ENCODE measurements at regions not wholly inside any gene's neighbourhood (a gene's known extent, or its start where the extent isn't known, plus 50 kb on each side); places are given as distances from the start of the nearest gene placed in this dataset.

GRCh38 chr10:124220971-124221355, 127.6 kb upstream of the CHST15 start (continued):
- TF ChIP-seq JUNB (IDR thresholded peaks at IDR 0.05; ENCODE audit: unreplicated experiment): no peak

- DNase-seq (ENCODE audit: low spot score) (no peak), ATAC-seq (no peak)
- peak overlapping the region; percentile 47; the same call in 1 of the 2 replicates for H2AFZ ChIP-seq
- H3F3A ChIP-seq (replicated peaks; ENCODE audit: low read depth): no peaks in the 10 kb centered on the region
- no peak overlapping the region for H3K4me3 ChIP-seq
- H3K27me3 ChIP-seq (ENCODE audit: insufficient read depth): no peaks in the 10 kb centered on the region
- no peak overlapping the region for H3K27ac Mint-ChIP-seq
- no peaks in the 10 kb centered on the region for H3K9me2 ChIP-seq (ENCODE audit: insufficient read depth)
- no peaks in the 10 kb centered on the region for H4K20me1 ChIP-seq (replicated peaks; ENCODE audit: insufficient read depth)
- H3K27ac ChIP-seq (ENCODE audit: low read depth): no peak overlapping the region
- peaks cover 14% of the 10 kb centered on the region for H3K4me1 Mint-ChIP-seq
- peaks cover 13% of the 10 kb centered on the region for H3K4me1 ChIP-seq (ENCODE audit: insufficient read depth)
- no peak overlapping the region for H3K4me2 ChIP-seq
- no peaks in the 10 kb centered on the region for H3K79me2 ChIP-seq (replicated peaks; ENCODE audit: insufficient read depth)
- H3K27me3 Mint-ChIP-seq (ENCODE audit: insufficient read depth, low read depth, poor library complexity): peaks cover 18% of the 10 kb centered on the region
- no peak overlapping the region for H3K4me3 Mint-ChIP-seq
- H3K36me3 Mint-ChIP-seq (ENCODE audit: low read depth): no peaks in the 10 kb centered on the region; the same call in 2 of the 3 replicates
- no peaks in the 10 kb centered on the region for H3K9me3 Mint-ChIP-seq
- TF ChIP-seq POLR2AphosphoS5 (IDR thresholded peaks at IDR 0.05; ENCODE audit: low read depth) (no peak), ZNF331 (CRISPR knock-in tag; IDR thresholded peaks at IDR 0.05; ENCODE audit: low read depth) (no peak), EZH2phosphoT487 (IDR thresholded peaks at IDR 0.05; ENCODE audit: unreplicated experiment) (no peak), NANOG (IDR thresholded peaks at IDR 0.05; ENCODE audit: borderline replicate concordance) (no peak), CREB1 (CRISPR knock-in tag; IDR thresholded peaks at IDR 0.05; ENCODE audit: low read depth) (no peak)
- no peaks in the 10 kb centered on the region for H3K36me3 ChIP-seq (ENCODE audit: insufficient read depth)
Measured at GRCh38 chr10:124220547-124220946, 127.1 kb upstream of the CHST15 start.

- Mint-ChIP-seq H3K27ac (no peak overlapping the region), H3K4me1 (peaks cover 14% of the 10 kb centered on the region), H3K9me3 (no peaks in the 10 kb centered on the region), H3K36me3 (ENCODE audit: low read depth) (no peaks in the 10 kb centered on the region; the same call in 2 of the 3 replicates), H3K4me3 (no peak overlapping the region), H3K27me3 (ENCODE audit: insufficient read depth, low read depth, poor library complexity) (peaks cover 18% of the 10 kb centered on the region)
- no peak overlapping the region for H3K4me2 ChIP-seq
- H3K4me1 ChIP-seq (ENCODE audit: insufficient read depth): peaks cover 13% of the 10 kb centered on the region
- no peak for ATAC-seq
- no peaks in the 10 kb centered on the region for H3F3A ChIP-seq (replicated peaks; ENCODE audit: low read depth)
- H4K20me1 ChIP-seq (replicated peaks; ENCODE audit: insufficient read depth): no peaks in the 10 kb centered on the region
- no peaks in the 10 kb centered on the region for H3K36me3 ChIP-seq (ENCODE audit: insufficient read depth)
- no peaks in the 10 kb centered on the region for H3K9me2 ChIP-seq (ENCODE audit: insufficient read depth)
- H3K4me3 ChIP-seq: no peak overlapping the region
- no peak overlapping the region for H2AFZ ChIP-seq
- DNase-seq (ENCODE audit: low spot score): no peak
- no peak overlapping the region for H3K27ac ChIP-seq (ENCODE audit: low read depth)
- H3K27me3 ChIP-seq (ENCODE audit: insufficient read depth): no peaks in the 10 kb centered on the region
- H3K79me2 ChIP-seq (replicated peaks; ENCODE audit: insufficient read depth): no peaks in the 10 kb centered on the region
- TF ChIP-seq ZNF462 (CRISPR knock-in tag; IDR thresholded peaks at IDR 0.05): no peak
- no peak for TF ChIP-seq CREB1 (CRISPR knock-in tag; IDR thresholded peaks at IDR 0.05; ENCODE audit: low read depth)
- no peak for TF ChIP-seq ZNF114 (CRISPR knock-in tag; IDR thresholded peaks at IDR 0.05)
- no peak for TF ChIP-seq POLR2AphosphoS5 (IDR thresholded peaks at IDR 0.05; ENCODE audit: low read depth)
- no peak for TF ChIP-seq EZH2phosphoT487 (IDR thresholded peaks at IDR 0.05; ENCODE audit: unreplicated experiment)
- TF ChIP-seq JUNB (IDR thresholded peaks at IDR 0.05; ENCODE audit: unreplicated experiment): no peak
- no peak for TF ChIP-seq EZH2 (IDR thresholded peaks at IDR 0.05; ENCODE audit: low read depth, unreplicated experiment)
- TF ChIP-seq ETS1 (IDR thresholded peaks at IDR 0.05): no peak
- TF ChIP-seq NANOG (IDR thresholded peaks at IDR 0.05; ENCODE audit: borderline replicate concordance): no peak
- TF ChIP-seq STAT1 (IDR thresholded peaks at IDR 0.05; ENCODE audit: unreplicated experiment): no peak
Measured at GRCh38 chr10:124219655-124220054, 126.3 kb upstream of the CHST15 start.
